ENCODE measurements at regions not wholly inside any gene's neighbourhood (a gene's known extent, or its start where the extent isn't known, plus 50 kb on each side); places are given as distances from the start of the nearest gene placed in this dataset.

DNA sequence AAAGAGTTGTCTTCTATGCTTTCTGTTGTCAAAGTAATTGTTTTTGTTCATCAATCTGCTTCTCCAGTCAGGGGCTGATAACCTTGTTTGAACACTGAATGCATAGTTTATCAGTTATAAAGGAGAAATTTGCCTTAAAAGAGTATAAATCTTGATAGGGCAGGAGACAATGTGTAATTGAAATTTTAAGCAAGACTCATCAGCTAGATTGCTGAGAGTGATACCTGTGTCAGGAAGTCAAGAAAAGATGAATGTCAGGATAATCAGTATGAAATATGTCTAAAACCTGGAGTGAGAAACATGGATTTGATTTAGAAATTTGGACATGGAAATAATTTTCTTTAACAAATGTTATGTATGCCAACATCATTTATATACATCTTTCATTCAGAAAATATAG is 1258.1 kb downstream of the EFNA5 start:
- intact Hi-C loops (cut with DNase I): no loop called here
- H3K36me3 ChIP-seq: no peaks in the 10 kb centered on the region
- no peak overlapping the region for H3K27ac ChIP-seq
- no peak for ATAC-seq
- no peaks in the 10 kb centered on the region for H3K9me3 ChIP-seq
- H3K4me3 ChIP-seq: no peak overlapping the region
- no peaks in the 10 kb centered on the region for H3K27me3 ChIP-seq
- DNase-seq: no peak
- TF ChIP-seq, protein P1, sequence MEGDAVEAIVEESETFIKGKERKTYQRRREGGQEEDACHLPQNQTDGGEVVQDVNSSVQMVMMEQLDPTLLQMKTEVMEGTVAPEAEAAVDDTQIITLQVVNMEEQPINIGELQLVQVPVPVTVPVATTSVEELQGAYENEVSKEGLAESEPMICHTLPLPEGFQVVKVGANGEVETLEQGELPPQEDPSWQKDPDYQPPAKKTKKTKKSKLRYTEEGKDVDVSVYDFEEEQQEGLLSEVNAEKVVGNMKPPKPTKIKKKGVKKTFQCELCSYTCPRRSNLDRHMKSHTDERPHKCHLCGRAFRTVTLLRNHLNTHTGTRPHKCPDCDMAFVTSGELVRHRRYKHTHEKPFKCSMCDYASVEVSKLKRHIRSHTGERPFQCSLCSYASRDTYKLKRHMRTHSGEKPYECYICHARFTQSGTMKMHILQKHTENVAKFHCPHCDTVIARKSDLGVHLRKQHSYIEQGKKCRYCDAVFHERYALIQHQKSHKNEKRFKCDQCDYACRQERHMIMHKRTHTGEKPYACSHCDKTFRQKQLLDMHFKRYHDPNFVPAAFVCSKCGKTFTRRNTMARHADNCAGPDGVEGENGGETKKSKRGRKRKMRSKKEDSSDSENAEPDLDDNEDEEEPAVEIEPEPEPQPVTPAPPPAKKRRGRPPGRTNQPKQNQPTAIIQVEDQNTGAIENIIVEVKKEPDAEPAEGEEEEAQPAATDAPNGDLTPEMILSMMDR (IDR thresholded peaks at IDR 0.05): no peak
- no peaks in the 10 kb centered on the region for H3K4me1 ChIP-seq

DNA sequence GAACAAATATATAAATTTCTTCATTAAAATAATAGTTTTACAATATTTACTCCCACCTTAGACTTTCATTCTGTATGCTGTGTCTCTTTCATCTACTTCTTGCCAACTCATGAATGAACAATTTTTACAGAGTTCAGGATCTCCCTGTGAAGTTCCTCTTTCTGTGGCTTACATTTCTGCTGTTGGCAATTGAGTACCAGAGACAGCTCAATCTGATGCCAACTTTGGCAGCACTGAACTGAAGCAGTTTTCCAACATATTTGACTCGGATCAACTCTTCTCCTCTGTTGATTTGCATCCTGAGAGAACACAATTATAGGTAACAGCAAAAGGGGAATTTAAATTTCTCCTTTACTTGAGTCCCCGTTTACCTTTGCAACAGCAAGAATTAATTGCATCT is 1262.2 kb downstream of the EFNA5 start:
- TF ChIP-seq, protein P1 (IDR thresholded peaks at IDR 0.05): no peak
- intact Hi-C loops (cut with DNase I): no loop called here
- no peak for ATAC-seq

DNA sequence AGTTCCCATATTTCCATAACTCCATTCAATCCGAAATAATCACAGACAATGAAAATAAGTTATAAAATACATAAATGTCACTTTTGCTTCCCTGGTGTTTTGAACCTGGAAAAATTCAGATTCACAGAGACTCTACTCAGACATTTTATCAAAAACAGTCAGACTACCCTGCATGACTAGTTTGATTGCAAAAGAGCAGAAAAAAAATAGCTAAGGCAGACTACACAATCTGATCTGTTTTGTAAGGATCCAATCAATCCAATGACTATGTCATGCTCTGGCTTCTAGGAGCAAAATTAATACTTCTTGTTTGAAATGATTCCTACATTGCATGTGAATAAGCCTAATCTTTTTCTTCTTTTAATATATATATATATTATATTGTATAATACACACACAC is 1262.6 kb downstream of the EFNA5 start:
- no peak overlapping the region for H3K4me3 ChIP-seq
- no peaks in the 10 kb centered on the region for H3K9me3 ChIP-seq
- H3K36me3 ChIP-seq: no peaks in the 10 kb centered on the region
- no peak overlapping the region for H3K27ac ChIP-seq
- ATAC-seq (no peak), DNase-seq (no peak)
- H3K27me3 ChIP-seq: no peaks in the 10 kb centered on the region
- H3K4me1 ChIP-seq: no peaks in the 10 kb centered on the region
- intact Hi-C loops (cut with DNase I): no loop called here
- TF ChIP-seq, protein P1 (IDR thresholded peaks at IDR 0.05): no peak

More for the DNA sequence above, 1262.2 kb downstream of the EFNA5 start:
- DNase-seq: no peak
- H3K9me3 ChIP-seq: no peaks in the 10 kb centered on the region
- no peaks in the 10 kb centered on the region for H3K4me1 ChIP-seq
- H3K36me3 ChIP-seq: no peaks in the 10 kb centered on the region
- H3K27me3 ChIP-seq: no peaks in the 10 kb centered on the region
- no peak overlapping the region for H3K27ac ChIP-seq
- H3K4me3 ChIP-seq: no peak overlapping the region

DNA sequence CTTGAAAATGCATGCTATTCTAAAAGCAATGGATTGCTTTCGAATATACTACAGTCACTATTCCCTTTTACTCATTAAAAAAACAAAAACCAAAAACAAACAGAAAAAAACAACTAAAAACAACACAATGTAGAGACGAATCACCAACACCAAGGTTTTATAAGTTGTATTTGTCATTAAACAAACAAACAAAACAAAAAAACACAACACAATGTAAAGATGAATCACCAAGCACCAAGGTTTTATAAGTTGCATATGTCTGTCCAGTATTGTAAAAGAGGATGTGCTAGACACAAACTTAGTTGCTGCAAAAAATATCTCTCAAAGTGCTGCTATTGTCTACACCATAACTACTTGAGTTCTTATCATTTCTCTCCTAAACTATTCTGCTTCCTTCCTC is 1269.2 kb downstream of the EFNA5 start:
- ATAC-seq: no peak
- TF ChIP-seq, protein P1 (IDR thresholded peaks at IDR 0.05): no peak
- Histone ChIP-seq H3K4me1 (no peaks in the 10 kb centered on the region), H3K27me3 (no peaks in the 10 kb centered on the region), H3K4me3 (no peak overlapping the region), H3K36me3 (no peaks in the 10 kb centered on the region), H3K27ac (no peak overlapping the region), H3K9me3 (no peaks in the 10 kb centered on the region)
- intact Hi-C loops (cut with DNase I): no loop called here
- no peak for DNase-seq

DNA sequence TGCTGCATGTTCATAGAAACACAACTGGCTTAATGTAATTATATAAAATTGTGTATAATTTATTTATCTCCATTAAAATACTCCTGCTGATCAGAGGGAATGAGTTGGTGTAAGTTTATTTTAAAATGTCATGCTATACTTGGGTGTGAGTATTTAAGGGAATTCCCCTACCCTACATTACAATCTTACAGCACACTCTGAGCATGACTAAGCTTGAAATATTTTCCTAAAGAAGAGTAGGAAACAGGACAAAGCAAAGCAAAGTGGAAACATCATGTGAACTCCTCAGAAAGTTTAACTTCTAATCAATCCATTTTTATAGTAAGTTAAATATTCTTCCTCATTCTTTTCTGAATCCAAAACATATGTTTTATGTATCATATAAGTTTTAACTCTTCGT is 1271.3 kb downstream of the EFNA5 start:
- intact Hi-C loops (cut with DNase I): no loop called here
- no peak overlapping the region for H3K27ac ChIP-seq
- ATAC-seq (no peak), DNase-seq (no peak)
- H3K9me3 ChIP-seq: no peaks in the 10 kb centered on the region
- no peaks in the 10 kb centered on the region for H3K27me3 ChIP-seq
- no peaks in the 10 kb centered on the region for H3K36me3 ChIP-seq
- TF ChIP-seq, protein P1 (IDR thresholded peaks at IDR 0.05): no peak
- H3K4me3 ChIP-seq: no peak overlapping the region
- no peaks in the 10 kb centered on the region for H3K4me1 ChIP-seq

DNA sequence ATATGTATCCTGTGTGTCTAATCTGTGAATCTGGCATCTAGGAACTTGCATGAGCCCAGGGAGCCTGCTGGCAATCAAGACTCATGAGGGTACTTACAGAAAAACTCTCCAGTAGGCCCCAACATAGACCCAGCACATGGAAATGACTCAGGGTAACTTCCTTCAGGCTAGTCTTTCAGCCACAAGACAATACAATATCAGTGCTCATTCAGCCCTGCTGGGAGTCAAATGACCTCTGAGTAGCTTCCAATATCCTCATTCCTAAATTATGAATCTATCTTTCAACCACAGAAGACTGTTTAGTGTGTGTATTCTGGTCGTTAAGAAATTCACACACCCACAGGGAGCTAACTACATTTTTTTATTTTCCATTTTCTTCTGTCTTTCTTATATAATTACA is 1273.0 kb downstream of the EFNA5 start:
- TF ChIP-seq, protein P1 (IDR thresholded peaks at IDR 0.05): no peak
- Histone ChIP-seq H3K9me3 (no peaks in the 10 kb centered on the region), H3K27ac (no peak overlapping the region), H3K4me1 (no peaks in the 10 kb centered on the region), H3K27me3 (no peaks in the 10 kb centered on the region), H3K36me3 (no peaks in the 10 kb centered on the region), H3K4me3 (no peak overlapping the region)
- intact Hi-C loops (cut with DNase I): no loop called here
- DNase-seq: no peak
- ATAC-seq: no peak
